ENCODE measurements at regions not wholly inside any gene's neighbourhood (a gene's known extent, or its start where the extent isn't known, plus 50 kb on each side); places are given as distances from the start of the nearest gene placed in this dataset.

GRCh38 chr1:172956871-172957270 is 93.9 kb downstream of the TNFSF18 start:
- Histone ChIP-seq H3K9me3 (no peaks in the 10 kb centered on the region), H3K27me3 (no peaks in the 10 kb centered on the region), H3K27ac (no peak overlapping the region), H3K4me3 (no peak overlapping the region), H3K36me3 (ENCODE audit: low read depth, missing control alignments) (no peaks in the 10 kb centered on the region), H3K4me1 (no peaks in the 10 kb centered on the region)
- no peak for DNase-seq
- intact Hi-C loops (cut with DNase I; ENCODE audit: low total_unique reads), result no loop called here
- 84 to 89% methylated on average over 1 of the region's 1 CpG for WGBS, 2 donors
- no peak for TF ChIP-seq CTCF (IDR thresholded peaks at IDR 0.05)
- TF ChIP-seq POLR2A (IDR thresholded peaks at IDR 0.05), result no peak

GRCh38 chr1:172957491-172957890 is 93.2 kb downstream of the TNFSF18 start:
- no peaks in the 10 kb centered on the region for H3K27me3 ChIP-seq
- H3K9me3 ChIP-seq, result no peaks in the 10 kb centered on the region
- no peak for DNase-seq
- no peaks in the 10 kb centered on the region for H3K36me3 ChIP-seq (ENCODE audit: low read depth, missing control alignments)
- intact Hi-C loops (cut with DNase I; ENCODE audit: low total_unique reads), result no loop called here
- no peaks in the 10 kb centered on the region for H3K4me1 ChIP-seq
- no peak overlapping the region for H3K27ac ChIP-seq
- no peak overlapping the region for H3K4me3 ChIP-seq
- no peak for TF ChIP-seq POLR2A (IDR thresholded peaks at IDR 0.05)
- no peak for TF ChIP-seq CTCF (IDR thresholded peaks at IDR 0.05)

- no peaks in the 10 kb centered on the region for H3K4me1 ChIP-seq
- intact Hi-C loops (cut with DNase I; ENCODE audit: low total_unique reads), result no loop called here
- 77 to 78% methylated on average over 2 of the region's 2 CpGs for WGBS, 2 donors
- no peak overlapping the region for H3K27ac ChIP-seq
- no peak for DNase-seq
- H3K36me3 ChIP-seq (ENCODE audit: low read depth, missing control alignments), result no peaks in the 10 kb centered on the region
- H3K4me3 ChIP-seq, result no peak overlapping the region
- H3K9me3 ChIP-seq, result no peaks in the 10 kb centered on the region
- no peaks in the 10 kb centered on the region for H3K27me3 ChIP-seq
- no peak for TF ChIP-seq POLR2A (IDR thresholded peaks at IDR 0.05)
- no peak for TF ChIP-seq CTCF (IDR thresholded peaks at IDR 0.05)
Measured at GRCh38 chr1:172959571-172959970, 91.2 kb downstream of the TNFSF18 start.

GRCh38 chr1:172960019-172960418 is 90.7 kb downstream of the TNFSF18 start:
- Histone ChIP-seq H3K36me3 (ENCODE audit: low read depth, missing control alignments) (no peaks in the 10 kb centered on the region), H3K4me1 (no peaks in the 10 kb centered on the region), H3K27me3 (no peaks in the 10 kb centered on the region), H3K9me3 (no peaks in the 10 kb centered on the region), H3K27ac (no peak overlapping the region), H3K4me3 (no peak overlapping the region)
- intact Hi-C loops (cut with DNase I; ENCODE audit: low total_unique reads), result loop anchor here (5.0 kb wide), 1 partner anchor 237 kb away; no protein-coding TSS in a partner anchor
- TF ChIP-seq CTCF (IDR thresholded peaks at IDR 0.05) (no peak), POLR2A (IDR thresholded peaks at IDR 0.05) (no peak)
- DNase-seq, result no peak
- WGBS, 2 donors, result 82 to 84% methylated on average over 3 of the region's 3 CpGs

GRCh38 chr1:172960454-172961208 is 90.1 kb downstream of the TNFSF18 start:
- WGBS, 2 donors, result 55 to 64% methylated on average over 5 of the region's 5 CpGs
- Histone ChIP-seq H3K4me3 (no peak overlapping the region), H3K27ac (no peak overlapping the region), H3K27me3 (no peaks in the 10 kb centered on the region), H3K9me3 (no peaks in the 10 kb centered on the region), H3K4me1 (no peaks in the 10 kb centered on the region), H3K36me3 (ENCODE audit: low read depth, missing control alignments) (no peaks in the 10 kb centered on the region)
- DNase-seq, result no peak
- TF ChIP-seq POLR2A (IDR thresholded peaks at IDR 0.05) (no peak), CTCF (IDR thresholded peaks at IDR 0.05) (no peak)
- intact Hi-C loops (cut with DNase I; ENCODE audit: low total_unique reads), result loop anchor here (5.0 kb wide), 1 partner anchor 237 kb away; no protein-coding TSS in a partner anchor
